LNCAP (cell line): ENCODE measurements at regions not wholly inside any gene's neighbourhood (a gene's known extent, or its start where the extent isn't known, plus 50 kb on each side); places are given as distances from the start of the nearest gene placed in this dataset.

ENCODE experiments used
- TF ChIP-seq, protein P1 (sequence below): fragments of 450-650 bp; IDR thresholded peaks from 2 replicates; pipeline ENCODE4 v1.5.1; 2017; ENCODE audit warnings: mild to moderate bottlenecking

DNA sequence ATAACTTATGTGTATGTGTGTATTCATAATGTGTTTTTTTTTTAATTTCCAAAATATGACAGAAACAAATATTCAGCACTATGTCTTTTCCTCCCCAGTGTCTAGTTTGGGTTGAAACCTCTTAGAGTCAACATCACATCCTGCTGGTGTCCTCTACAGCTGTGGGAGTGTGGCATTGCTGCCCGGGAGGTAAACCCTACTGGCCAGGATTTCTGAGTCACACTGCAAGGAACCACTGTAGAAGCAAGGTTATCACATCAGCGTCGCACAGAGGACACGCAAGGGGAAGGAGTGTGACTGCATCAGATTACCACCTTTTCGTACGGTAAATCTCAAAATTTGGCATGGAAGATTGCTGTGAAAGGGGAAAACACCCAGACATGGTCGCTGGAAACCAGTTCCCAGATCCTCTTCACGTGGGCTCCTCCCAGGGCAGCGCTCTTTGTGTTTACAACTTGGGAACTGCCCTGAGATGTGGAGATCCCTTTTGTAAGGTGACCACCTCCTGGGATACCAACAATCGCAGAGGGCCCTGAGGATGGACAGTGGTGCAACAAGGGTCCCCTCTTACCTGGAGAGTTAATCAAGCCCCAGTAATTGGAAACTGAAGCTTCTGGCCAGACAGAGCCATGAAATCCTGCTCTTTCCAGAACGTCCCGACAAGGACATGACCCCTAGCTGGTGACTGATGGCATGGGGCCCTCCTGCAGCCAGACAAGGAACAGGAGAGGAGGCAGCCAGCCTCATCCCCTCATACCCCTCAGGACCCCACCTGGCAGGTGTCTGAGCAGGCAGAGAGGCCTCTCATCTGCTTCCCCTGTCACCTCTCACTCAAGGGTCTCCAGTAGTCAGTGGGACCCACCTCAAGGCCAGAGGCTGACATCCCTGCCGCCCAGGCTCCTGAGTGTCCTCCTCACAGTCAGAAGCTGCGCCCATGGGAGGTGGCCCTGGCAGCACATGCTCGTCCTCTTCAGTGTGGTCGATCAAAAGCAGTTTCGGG, 194.7 kb downstream of the MED10 start:
- TF ChIP-seq, protein P1, sequence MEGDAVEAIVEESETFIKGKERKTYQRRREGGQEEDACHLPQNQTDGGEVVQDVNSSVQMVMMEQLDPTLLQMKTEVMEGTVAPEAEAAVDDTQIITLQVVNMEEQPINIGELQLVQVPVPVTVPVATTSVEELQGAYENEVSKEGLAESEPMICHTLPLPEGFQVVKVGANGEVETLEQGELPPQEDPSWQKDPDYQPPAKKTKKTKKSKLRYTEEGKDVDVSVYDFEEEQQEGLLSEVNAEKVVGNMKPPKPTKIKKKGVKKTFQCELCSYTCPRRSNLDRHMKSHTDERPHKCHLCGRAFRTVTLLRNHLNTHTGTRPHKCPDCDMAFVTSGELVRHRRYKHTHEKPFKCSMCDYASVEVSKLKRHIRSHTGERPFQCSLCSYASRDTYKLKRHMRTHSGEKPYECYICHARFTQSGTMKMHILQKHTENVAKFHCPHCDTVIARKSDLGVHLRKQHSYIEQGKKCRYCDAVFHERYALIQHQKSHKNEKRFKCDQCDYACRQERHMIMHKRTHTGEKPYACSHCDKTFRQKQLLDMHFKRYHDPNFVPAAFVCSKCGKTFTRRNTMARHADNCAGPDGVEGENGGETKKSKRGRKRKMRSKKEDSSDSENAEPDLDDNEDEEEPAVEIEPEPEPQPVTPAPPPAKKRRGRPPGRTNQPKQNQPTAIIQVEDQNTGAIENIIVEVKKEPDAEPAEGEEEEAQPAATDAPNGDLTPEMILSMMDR = no peak

DNA sequence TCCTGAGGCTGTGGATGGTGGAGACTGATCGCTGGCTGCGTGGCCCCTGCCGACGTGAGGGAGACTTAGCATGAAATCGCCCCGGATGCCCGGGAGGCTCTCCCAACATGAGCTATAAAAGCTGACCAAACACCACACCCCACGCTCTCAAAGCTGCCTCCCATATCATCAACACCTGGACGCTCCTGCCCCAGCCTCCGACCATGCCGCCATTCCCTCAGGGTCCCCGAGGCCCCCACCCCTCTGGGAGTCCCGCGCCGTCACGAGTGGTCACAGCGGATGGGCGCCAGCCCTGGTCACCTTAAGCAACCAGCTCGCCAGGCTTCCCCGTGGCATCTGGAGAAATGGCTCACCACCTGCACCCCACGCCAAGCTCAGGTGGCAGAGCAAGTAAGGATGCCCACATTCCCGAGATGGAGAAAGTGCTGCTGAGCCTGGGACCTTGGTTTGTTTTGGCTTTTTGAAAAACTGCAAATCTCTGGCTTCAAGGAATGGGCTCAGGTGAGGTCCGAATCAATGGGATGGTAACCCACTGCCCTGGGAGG, 196.0 kb downstream of the MED10 start:
- TF ChIP-seq, protein P1 = no peak

DNA sequence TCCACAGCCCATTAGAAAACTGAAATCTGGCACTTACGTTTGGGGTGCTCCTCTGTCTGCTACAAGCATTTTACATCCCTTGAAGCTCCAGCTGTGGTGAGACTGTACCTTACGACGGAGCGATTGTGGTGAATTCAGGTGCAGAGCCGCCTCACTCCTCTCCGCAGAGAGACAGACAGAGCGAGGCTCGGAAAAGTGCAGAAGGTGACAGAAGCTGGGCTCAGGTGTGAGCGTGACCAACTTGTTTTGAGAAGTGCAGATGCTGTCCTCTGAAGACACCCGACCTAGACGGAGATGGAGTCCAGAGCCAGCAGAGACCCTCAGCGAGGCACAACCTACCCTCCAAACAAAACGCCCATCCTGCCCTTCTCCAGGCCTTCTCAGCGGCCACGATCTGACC, 196.5 kb downstream of the MED10 start:
- TF ChIP-seq, protein P1 = no peak

DNA sequence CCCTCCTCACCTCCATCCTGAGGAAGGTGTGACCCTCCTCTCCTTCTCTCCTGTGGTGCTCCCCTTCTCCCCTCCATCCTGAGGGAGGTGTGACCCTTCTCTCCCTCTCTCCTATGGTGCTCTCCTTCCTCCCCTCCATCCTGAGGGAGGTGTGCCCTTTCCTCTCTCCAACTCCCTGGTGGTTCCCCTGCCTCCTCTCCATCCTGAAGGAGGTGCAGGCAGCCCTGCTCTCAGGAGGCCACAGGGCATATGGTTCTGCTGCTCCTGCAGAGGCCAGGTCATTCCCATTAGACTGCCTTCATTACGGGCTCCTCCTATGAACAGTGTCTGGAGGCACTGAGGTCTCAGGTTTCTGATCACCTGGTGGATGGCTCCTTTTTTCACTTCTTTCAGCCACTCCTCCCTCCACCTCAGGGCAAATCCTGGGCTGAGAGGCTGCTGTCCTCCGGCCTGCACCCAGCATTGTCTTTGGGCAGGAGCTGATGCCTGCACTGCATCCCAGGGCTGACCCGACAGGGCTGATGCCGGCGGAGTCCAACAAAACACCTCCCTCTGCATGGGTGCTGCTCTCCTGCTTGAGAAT, 197.1 kb downstream of the MED10 start:
- TF ChIP-seq, protein P1 = no peak

DNA sequence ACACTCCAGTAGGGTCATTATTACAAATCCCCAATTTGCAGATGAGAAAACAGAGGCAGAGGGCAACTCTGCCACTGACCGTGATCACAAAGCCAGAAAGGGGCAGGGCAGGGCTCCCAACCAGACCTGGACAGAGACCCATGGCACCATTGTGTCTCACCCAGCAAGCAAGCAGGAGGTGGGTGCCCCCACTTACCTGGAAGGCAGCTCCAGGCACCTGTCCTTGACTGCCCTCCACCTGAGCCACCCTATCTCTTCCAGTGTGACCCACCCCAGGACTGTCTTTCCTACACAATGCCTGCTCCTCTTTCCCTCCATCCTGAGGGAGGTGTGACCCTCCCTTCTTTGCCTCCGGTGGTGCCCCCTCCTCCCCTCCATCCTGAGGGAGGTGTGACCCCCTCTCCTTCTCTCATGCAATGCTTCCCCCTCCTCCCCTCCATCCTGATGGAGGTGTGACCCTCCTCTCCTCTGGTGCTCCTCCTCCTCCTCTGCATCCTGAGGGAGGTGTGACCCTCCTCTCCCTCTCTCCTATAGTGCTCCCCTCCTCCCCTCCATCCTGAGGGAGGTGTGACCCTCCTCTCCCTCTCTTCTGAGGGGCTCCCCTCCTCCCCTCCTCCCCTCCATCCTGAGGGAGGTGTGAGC, 198.0 kb downstream of the MED10 start:
- TF ChIP-seq, protein P1 = no peak

DNA sequence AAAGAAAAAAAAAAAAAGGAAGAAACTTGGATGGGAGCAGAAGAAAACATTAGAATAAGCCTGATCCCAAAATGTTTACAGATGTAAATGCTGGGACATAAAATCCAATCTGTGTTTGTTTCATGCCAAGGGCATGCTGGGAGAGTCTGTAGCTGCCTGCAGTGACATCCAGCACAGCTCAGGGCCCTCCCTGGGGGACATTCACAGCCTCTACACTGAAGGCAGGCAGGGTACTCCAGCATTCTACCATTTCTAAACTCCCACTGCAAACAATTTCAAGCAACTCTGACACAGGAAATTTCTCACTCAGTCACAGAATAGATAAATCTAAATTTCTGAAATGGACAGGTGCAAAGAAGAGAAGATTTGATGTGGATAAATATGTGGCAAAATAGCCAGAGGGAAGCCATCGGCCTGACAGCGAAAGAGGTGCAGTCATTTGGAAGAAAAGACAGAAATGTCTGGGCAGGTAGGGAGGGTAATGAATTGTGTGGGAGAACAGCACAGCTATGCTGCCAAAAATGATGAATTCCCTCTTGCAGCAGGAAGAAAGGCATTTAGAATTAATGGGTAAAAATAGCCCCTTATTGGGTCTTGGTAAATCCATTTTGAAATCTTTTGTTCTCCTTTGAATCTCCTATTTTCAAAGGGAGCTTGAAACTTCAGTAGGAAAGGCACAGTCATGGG, 199.4 kb downstream of the MED10 start:
- TF ChIP-seq, protein P1 = no peak

DNA sequence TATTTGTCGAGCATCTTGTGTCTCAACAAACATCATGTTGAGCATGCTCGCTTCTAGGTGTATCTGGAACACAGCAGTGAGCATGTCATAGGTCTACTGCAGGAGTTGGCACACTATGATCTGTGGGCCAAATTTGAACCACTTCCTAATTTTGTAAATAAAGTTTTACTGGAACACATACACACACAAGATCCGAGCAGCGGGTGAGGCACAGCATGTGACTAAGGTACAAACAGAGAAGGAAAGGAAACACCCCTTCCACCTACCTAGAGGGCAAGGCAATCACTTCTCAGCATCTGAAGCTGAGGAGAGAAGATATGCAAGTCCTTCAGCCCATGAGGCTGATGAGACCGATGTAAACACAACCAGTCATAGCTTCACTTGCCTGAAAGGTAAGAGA, 200.4 kb downstream of the MED10 start:
- TF ChIP-seq, protein P1 = no peak
